Activated gamma-delta T cell (primary cell): ENCODE measurements at regions not wholly inside any gene's neighbourhood (a gene's known extent, or its start where the extent isn't known, plus 50 kb on each side); places are given as distances from the start of the nearest gene placed in this dataset.
A peak's percentile ranks its signal among the peaks of the same experiment; 100 is the strongest.
"Not testable (repeated sequence)": the region's sequence is repeated elsewhere in the genome, so short reads cannot be mapped to it uniquely, and the experiment has no call there.

ENCODE experiments used
- DNase-seq: peaks from one replicate; lab custom pipeline; 2025; lab: John Stamatoyannopoulos, UW

GRCh38 chrX:39765327-39765726 is 332.4 kb downstream of the BCOR start:
- DNase-seq: no peak

- DNase-seq: no peak
These were observed 331.6 kb downstream of the BCOR start for GRCh38 chrX:39766085-39766726.

- DNase-seq: no peak
These were observed 330.9 kb downstream of the BCOR start for GRCh38 chrX:39766855-39767254.

- no peak for DNase-seq
These were observed 330.3 kb downstream of the BCOR start for GRCh38 chrX:39767446-39767845.

GRCh38 chrX:39769748-39770147 is 328.0 kb downstream of the BCOR start:
- DNase-seq: no peak

- DNase-seq: no peak
These were observed 326.7 kb downstream of the BCOR start for GRCh38 chrX:39771089-39771488.

GRCh38 chrX:39772057-39772832 is 325.5 kb downstream of the BCOR start:
- DNase-seq: peak; percentile 7

GRCh38 chrX:39773150-39773549 is 324.6 kb downstream of the BCOR start:
- no peak for DNase-seq

GRCh38 chrX:39773923-39774773 is 323.6 kb downstream of the BCOR start:
- DNase-seq: no peak

GRCh38 chrX:39774774-39775328 is 322.9 kb downstream of the BCOR start:
- no peak for DNase-seq

GRCh38 chrX:39777623-39778025 is 320.1 kb downstream of the BCOR start:
- DNase-seq: no peak

GRCh38 chrX:39779952-39780783 is 317.6 kb downstream of the BCOR start:
- DNase-seq: no peak

GRCh38 chrX:39782276-39782675 is 315.5 kb downstream of the BCOR start:
- DNase-seq: no peak

- DNase-seq: no peak
These were observed 309.8 kb downstream of the BCOR start for GRCh38 chrX:39787999-39788398.

- no peak for DNase-seq
These were observed 309.2 kb downstream of the BCOR start for GRCh38 chrX:39788521-39788920.

- DNase-seq: no peak
These were observed 306.1 kb downstream of the BCOR start for GRCh38 chrX:39791691-39792090.

GRCh38 chrX:39795605-39796004 is 302.2 kb downstream of the BCOR start:
- DNase-seq: no peak

- DNase-seq: no peak
These were observed 300.9 kb downstream of the BCOR start for GRCh38 chrX:39796856-39797255.

GRCh38 chrX:39798488-39798887 is 299.3 kb downstream of the BCOR start:
- DNase-seq: not testable (repeated sequence)

GRCh38 chrX:39802354-39802753 is 295.4 kb downstream of the BCOR start:
- no peak for DNase-seq

- DNase-seq: no peak
These were observed 294.9 kb downstream of the BCOR start for GRCh38 chrX:39802908-39803307.
